Kidney (tissue), 13 donors: ENCODE measurements at regions not wholly inside any gene's neighbourhood (a gene's known extent, or its start where the extent isn't known, plus 50 kb on each side); places are given as distances from the start of the nearest gene placed in this dataset.

Experiments
- DNase-seq, 5 donors: peaks; one replicate each; pipeline ENCODE4 v3.0.0-alpha.2; 2013 to 2020
- FAIRE-seq: peaks from 2 replicates; lab custom pipeline; 2012; peaks lifted over from hg19 to GRCh38; lab: Jason Lieb, UNC
- H3K27ac ChIP-seq, 2 donors: one replicate each; pipeline ENCODE4 v1.7.0; 2013; ENCODE audit warnings: low read depth in 2 of 2, low read length in 2 of 2, inconsistent platforms in 1 of 2
- H3K27me3 ChIP-seq: one replicate; pipeline ENCODE4 v1.7.1; 2013; ENCODE audit warnings: low read length, inconsistent platforms; ENCODE audit not compliant: control insufficient read depth, insufficient read depth
- H3K36me3 ChIP-seq, 3 donors: one replicate each; pipeline versions ENCODE4 v1.7.0 to v1.7.1; 2013; ENCODE audit warnings: low read length in 3 of 3, control low read depth in 1 of 3, inconsistent platforms in 1 of 3; ENCODE audit not compliant: insufficient read depth in 3 of 3, control insufficient read depth in 2 of 3
- H3K4me1 ChIP-seq, 3 donors: one replicate each; pipeline versions ENCODE4 v1.7.0 to v1.7.1; 2013; ENCODE audit warnings: low read length in 3 of 3, inconsistent platforms in 1 of 3, low read depth in 1 of 3; ENCODE audit not compliant: control insufficient read depth in 2 of 3, insufficient read depth in 2 of 3
- H3K4me3 ChIP-seq, 3 donors: one replicate each; pipeline versions ENCODE4 v1.7.0 to v1.8.1; 2013; ENCODE audit warnings: low read length in 3 of 3, control low read depth in 1 of 3, inconsistent platforms in 1 of 3
- H3K9ac ChIP-seq, 3 donors: one replicate each; pipeline versions ENCODE4 v1.7.0 to v1.7.1; 2013; ENCODE audit warnings: low read length in 3 of 3, control low read depth in 1 of 3, inconsistent platforms in 1 of 3
- H3K9me3 ChIP-seq, 3 donors: one replicate each; pipeline versions ENCODE4 v1.7.0 to v1.7.1; 2013; ENCODE audit warnings: low read length in 3 of 3, control low read depth in 1 of 3, inconsistent platforms in 1 of 3; ENCODE audit not compliant: control insufficient read depth in 2 of 3, insufficient read depth in 1 of 3
- intact Hi-C: fragments of 100-400 bp; cut with DNase I; formaldehyde crosslinking; loops from one replicate; pipeline ENCODE4 v1.11.1; 2022
- TF ChIP-seq, protein P1 (sequence below): IDR thresholded peaks from 3 replicates; pipeline ENCODE4 v1.5.1; 2012; ENCODE audit warnings: mild to moderate bottlenecking, moderate library complexity, borderline replicate concordance; ENCODE audit not compliant: insufficient read depth; ENCODE audit errors: extremely low read depth
- donor health status: control.
- donor health status: control.
- donor health status: control.
- donor health status: control.
- donor health status: control.
- donor health status: DM: yes; HTN: yes; CAD: no.
- donor health status: Normal renal cell carcinoma (clear cell type).

DNA sequence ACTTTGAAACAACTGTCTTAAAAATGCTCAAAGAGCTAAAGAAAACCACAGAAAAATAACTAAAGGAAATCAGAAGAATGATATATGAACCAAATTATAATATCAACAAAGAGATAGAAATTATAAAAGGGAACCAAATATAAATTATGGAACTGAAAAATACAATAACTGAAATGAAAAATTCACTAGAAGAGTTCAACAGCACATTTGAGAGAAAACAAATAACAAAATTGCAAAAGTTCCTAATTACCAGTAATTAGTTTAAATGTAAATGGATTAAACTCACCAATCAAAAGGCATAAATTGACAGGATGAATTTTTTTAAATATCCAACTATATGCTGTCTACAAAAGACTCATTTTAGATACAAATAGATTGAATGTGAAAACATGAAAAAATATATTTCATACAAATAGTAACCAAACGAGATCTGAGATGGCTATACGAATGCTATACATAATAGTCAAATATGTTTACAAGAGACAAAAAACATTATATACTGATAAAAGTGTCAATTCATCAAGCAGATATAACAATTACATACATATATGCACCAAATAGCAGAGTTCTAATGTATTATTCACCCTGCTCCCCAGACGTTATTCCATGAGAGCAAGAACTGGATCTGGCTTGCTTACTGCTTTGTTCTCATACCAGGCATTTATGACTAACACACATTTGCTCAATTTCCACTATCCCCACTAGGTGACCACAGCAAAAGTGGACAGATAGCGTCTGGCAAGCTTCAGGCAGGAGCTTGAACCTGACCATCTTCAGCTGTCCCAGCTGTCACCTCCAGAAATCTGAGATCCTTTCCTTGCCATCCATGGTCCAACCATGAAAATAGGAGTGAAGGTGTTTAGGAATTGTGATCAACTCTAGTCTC lies 72.4 kb upstream of the SIRPA start:
- Histone ChIP-seq H3K27ac (no peak overlapping the region), H3K9ac (no peak overlapping the region), H3K4me1 (no peaks in the 10 kb centered on the region), H3K9me3 (peaks cover 0 to 5% (median 0%) of the 10 kb centered on the region in 3 donors), H3K27me3 (no peaks in the 10 kb centered on the region), H3K36me3 (no peaks in the 10 kb centered on the region), H3K4me3 (no peak overlapping the region)
- FAIRE-seq (peak; percentile 49), DNase-seq (no peak)
- TF ChIP-seq, protein P1, sequence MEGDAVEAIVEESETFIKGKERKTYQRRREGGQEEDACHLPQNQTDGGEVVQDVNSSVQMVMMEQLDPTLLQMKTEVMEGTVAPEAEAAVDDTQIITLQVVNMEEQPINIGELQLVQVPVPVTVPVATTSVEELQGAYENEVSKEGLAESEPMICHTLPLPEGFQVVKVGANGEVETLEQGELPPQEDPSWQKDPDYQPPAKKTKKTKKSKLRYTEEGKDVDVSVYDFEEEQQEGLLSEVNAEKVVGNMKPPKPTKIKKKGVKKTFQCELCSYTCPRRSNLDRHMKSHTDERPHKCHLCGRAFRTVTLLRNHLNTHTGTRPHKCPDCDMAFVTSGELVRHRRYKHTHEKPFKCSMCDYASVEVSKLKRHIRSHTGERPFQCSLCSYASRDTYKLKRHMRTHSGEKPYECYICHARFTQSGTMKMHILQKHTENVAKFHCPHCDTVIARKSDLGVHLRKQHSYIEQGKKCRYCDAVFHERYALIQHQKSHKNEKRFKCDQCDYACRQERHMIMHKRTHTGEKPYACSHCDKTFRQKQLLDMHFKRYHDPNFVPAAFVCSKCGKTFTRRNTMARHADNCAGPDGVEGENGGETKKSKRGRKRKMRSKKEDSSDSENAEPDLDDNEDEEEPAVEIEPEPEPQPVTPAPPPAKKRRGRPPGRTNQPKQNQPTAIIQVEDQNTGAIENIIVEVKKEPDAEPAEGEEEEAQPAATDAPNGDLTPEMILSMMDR, result no peak
- intact Hi-C loops, result no loop called here

DNA sequence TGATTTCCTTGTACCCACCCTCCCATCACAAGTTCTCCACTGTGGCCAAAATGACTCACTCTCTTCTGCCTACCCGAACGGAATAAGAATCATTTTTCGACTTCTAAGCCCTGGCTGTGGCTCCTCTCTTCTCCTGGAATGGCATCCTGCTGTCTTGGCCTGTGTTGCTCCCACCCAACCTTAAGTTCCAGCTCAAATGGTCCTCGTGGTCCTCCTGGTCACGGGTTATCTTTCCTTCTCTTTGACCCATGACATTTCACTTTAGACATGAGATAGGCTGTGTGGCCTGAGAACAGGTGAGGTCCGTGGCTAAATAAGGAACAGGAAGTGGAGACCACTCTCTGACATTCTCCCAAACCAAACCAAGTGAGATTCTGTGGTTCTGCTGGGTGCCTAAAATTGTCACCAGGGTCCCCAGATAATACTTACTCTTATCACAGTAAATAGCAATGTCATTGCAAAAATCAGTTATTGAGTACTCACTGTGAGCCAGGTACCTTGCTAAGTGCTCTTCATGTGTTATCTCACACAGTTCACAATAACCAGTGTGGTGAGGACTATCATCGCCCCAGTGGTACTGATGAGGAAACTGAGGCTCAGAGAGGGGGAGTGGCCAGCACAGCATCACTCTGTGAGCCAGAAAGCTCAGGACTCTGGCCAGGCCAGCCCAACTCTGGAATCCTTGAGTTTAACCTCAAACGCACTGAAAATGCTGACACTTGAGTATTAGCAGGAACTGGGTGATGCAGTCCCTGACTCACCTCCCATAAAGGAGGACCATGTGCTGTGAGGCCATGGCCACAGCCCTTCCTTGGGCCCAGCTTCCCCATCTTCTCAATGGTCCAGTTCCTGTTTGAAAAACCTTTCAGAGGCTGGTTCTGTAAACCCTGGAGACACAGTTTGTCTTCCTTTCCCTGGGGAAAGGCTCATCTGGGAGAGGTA lies 74.8 kb upstream of the SIRPA start:
- Histone ChIP-seq H3K27ac (no peak overlapping the region), H3K9ac (no peak overlapping the region), H3K4me3 (no peak overlapping the region), H3K4me1 (peaks cover 0 to 8% (median 0%) of the 10 kb centered on the region in 3 donors), H3K9me3 (peaks cover 0 to 5% (median 0%) of the 10 kb centered on the region in 3 donors), H3K36me3 (no peaks in the 10 kb centered on the region), H3K27me3 (no peaks in the 10 kb centered on the region)
- DNase-seq (no peak), FAIRE-seq (no peak)
- intact Hi-C loops, result no loop called here
- TF ChIP-seq, protein P1, result no peak

DNA sequence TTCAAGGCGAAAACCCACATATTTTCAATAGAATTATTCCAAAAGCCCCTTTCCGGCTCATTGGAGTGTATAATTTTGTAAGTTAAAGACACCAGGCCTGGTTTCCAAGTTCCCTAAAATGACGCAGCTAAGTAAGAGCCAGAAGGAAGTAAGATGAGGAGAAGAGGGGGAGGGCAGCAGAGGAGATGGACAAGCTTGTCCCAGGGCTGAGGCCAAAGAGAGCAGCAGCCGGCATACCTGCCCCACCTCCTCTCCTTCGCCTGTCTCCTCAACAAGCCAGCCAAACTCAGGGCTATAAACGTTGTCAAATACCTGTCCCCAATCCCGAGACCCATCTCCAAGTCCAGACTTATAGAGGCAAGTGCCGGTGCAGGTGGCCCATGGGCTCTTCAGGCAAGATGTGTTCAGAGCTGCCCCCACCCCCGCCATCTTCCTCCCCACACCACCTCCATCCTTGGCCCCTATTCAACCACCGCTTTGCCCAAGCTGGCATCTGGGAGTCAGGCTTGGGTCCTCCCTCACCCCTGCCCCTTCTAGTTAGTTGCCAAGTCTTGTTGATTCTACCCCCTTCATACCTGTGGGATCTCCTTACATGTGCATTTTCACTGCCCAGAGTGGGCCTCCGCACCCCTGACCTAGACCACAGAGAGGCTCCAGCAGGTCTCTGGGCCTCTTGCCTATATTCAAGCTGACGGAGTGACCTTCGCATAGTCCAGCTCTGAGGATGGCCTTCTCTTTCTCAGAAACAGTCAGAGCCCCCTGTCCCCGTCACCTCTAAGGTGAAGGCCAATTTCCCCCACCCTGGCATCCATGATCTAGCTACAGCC lies 75.7 kb upstream of the SIRPA start:
- intact Hi-C loops, result no loop called here
- peaks cover 0 to 8% (median 0%) of the 10 kb centered on the region in 3 donors for H3K4me1 ChIP-seq
- FAIRE-seq, result no peak
- H3K4me3 ChIP-seq, result no peak overlapping the region
- H3K27ac ChIP-seq, result no peak overlapping the region
- no peaks in the 10 kb centered on the region for H3K27me3 ChIP-seq
- TF ChIP-seq, protein P1, result no peak
- no peaks in the 10 kb centered on the region for H3K36me3 ChIP-seq
- H3K9me3 ChIP-seq, result peaks cover 0 to 5% (median 0%) of the 10 kb centered on the region in 3 donors
- peak in 1 of 5 donors; percentile 23 for DNase-seq
- no peak overlapping the region for H3K9ac ChIP-seq
